AG04449 (cell line): ENCODE measurements at regions not wholly inside any gene's neighbourhood (a gene's known extent, or its start where the extent isn't known, plus 50 kb on each side); places are given as distances from the start of the nearest gene placed in this dataset.

Experiments used
- CTCF ChIA-PET: fragments of 350-600 bp; formaldehyde crosslinking; extraction: SDS; loops from one replicate; lab custom pipeline; 2021; ENCODE audit warnings: antibody characterized with exemption; lab: Yijun Ruan, JAX
- POLR2A ChIA-PET: fragments of 400-600, 350-600 bp; formaldehyde crosslinking; extraction: SDS; loops from one replicate; lab custom pipeline; 2020; ENCODE audit warnings: antibody characterized with exemption, inconsistent platforms; lab: Yijun Ruan, JAX
- DNase-seq: peaks from one replicate; pipeline ENCODE4 v3.0.0-alpha.2; 2010; ENCODE audit warnings: low read depth, low spot score
- H3K4me3 ChIP-seq: 2 replicates; pipeline ENCODE4 v1.5.1; 2011; ENCODE audit warnings: low read depth, mild to moderate bottlenecking, control low read depth, low read length
- CTCF ChIP-seq: IDR thresholded peaks from one replicate; pipeline ENCODE4 v1.5.1; 2011; ENCODE audit warnings: mild to moderate bottlenecking, moderate library complexity, low read length, control low read depth, inconsistent platforms; ENCODE audit not compliant: insufficient read depth; ENCODE audit errors: missing control alignments

- DNase-seq, result no peak
- POLR2A ChIA-PET, result no interaction called here
- no peak for TF ChIP-seq CTCF
These were observed 107.6 kb downstream of the TES start for GRCh38 chr7:116317907-116318306.

GRCh38 chr7:116322541-116322940 lies 112.2 kb downstream of the TES start:
- ChIA-PET CTCF (interaction anchor here (1.0 to 1.1 kb wide), 2 partner anchors 204 to 251 kb away, joined by 3 read pairs; no protein-coding TSS in a partner anchor), POLR2A (interaction anchor here (0.7 kb wide), 1 partner anchor 247 kb away, joined by 3 read pairs; no protein-coding TSS in a partner anchor)
- no peak overlapping the region for H3K4me3 ChIP-seq
- no peak for TF ChIP-seq CTCF
- no peak for DNase-seq

More at GRCh38 chr7:116317907-116318306, 107.6 kb downstream of the TES start:
- CTCF ChIA-PET, result interaction anchor here (1.6 to 2.3 kb wide), 2 partner anchors 10 to 209 kb away, joined by 5 to 6 read pairs; no protein-coding TSS in a partner anchor
- no peak overlapping the region for H3K4me3 ChIP-seq

GRCh38 chr7:116324582-116324981 lies 114.2 kb downstream of the TES start:
- no peak for DNase-seq
- ChIA-PET CTCF (interaction anchor here (1.8 kb wide), 1 partner anchor 66 kb away, joined by 7 read pairs; no protein-coding TSS in a partner anchor), POLR2A (no interaction called here)
- TF ChIP-seq CTCF, result no peak
- H3K4me3 ChIP-seq, result no peak overlapping the region

GRCh38 chr7:116325517-116325916 lies 115.2 kb downstream of the TES start:
- POLR2A ChIA-PET, result no interaction called here
- no peak for TF ChIP-seq CTCF
- H3K4me3 ChIP-seq, result no peak overlapping the region
- no peak for DNase-seq
- CTCF ChIA-PET, result interaction anchor here (0.7 to 3.0 kb wide), 2 partner anchors 202 to 238 kb away, joined by 3 to 11 read pairs; no protein-coding TSS in a partner anchor

GRCh38 chr7:116327135-116327534 lies 116.8 kb downstream of the TES start:
- CTCF ChIA-PET, result interaction anchor here (1.7 to 3.0 kb wide), 2 partner anchors 8 to 200 kb away, joined by 6 to 11 read pairs; no protein-coding TSS in a partner anchor
- TF ChIP-seq CTCF, result no peak

GRCh38 chr7:116327752-116328151 lies 117.4 kb downstream of the TES start:
- H3K4me3 ChIP-seq, result no peak overlapping the region
- ChIA-PET CTCF (interaction anchor here (1.7 to 3.0 kb wide), 2 partner anchors 9 to 200 kb away, joined by 6 to 11 read pairs; no protein-coding TSS in a partner anchor), POLR2A (interaction anchor here (0.9 to 1.4 kb wide), 2 partner anchors 56 to 199 kb away, joined by 3 read pairs; no protein-coding TSS in a partner anchor)
- TF ChIP-seq CTCF, result no peak
- DNase-seq, result peak; percentile 95

More at GRCh38 chr7:116327135-116327534, 116.8 kb downstream of the TES start:
- POLR2A ChIA-PET, result interaction anchor here (1.4 kb wide), 1 partner anchor 55 kb away, joined by 3 read pairs; no protein-coding TSS in a partner anchor
- no peak overlapping the region for H3K4me3 ChIP-seq
- DNase-seq, result no peak
